Naive B cell (primary cell): ENCODE measurements at regions not wholly inside any gene's neighbourhood (a gene's known extent, or its start where the extent isn't known, plus 50 kb on each side); places are given as distances from the start of the nearest gene placed in this dataset.

ENCODE experiments used
- ATAC-seq, 2 donors: fragments of 150-1000 bp; cut with Tn5 transposase; 2 replicates each; pipeline ENCODE4 v1.10.0; 2021; ENCODE audit warnings: low read depth in 2 of 2, mild to moderate bottlenecking in 2 of 2, moderate library complexity in 2 of 2
- DNase-seq: peaks from one replicate; pipeline ENCODE4 v3.0.0; 2022
- H3K27ac Mint-ChIP-seq, 6 donors: one replicate each; pipeline ENCODE4 v1.8.0; 2020 to 2022; ENCODE audit warnings: mild to moderate bottlenecking in 6 of 6, mixed read lengths in 6 of 6, moderate library complexity in 5 of 6, inconsistent platforms in 2 of 6
- H3K27me3 Mint-ChIP-seq, 3 donors: one replicate each; pipeline ENCODE4 v1.8.0; 2021 to 2022; ENCODE audit warnings: mixed read lengths in 3 of 3, mild to moderate bottlenecking in 1 of 3
- H3K36me3 Mint-ChIP-seq, 2 donors: one replicate each; pipeline ENCODE4 v1.8.0; 2020 to 2022; ENCODE audit warnings: mixed read lengths in 2 of 2, inconsistent platforms in 1 of 2, mild to moderate bottlenecking in 1 of 2
- H3K4me1 Mint-ChIP-seq, 3 donors: one replicate each; pipeline ENCODE4 v1.8.0; 2020 to 2022; ENCODE audit warnings: mixed read lengths in 3 of 3, inconsistent platforms in 1 of 3, mild to moderate bottlenecking in 1 of 3, moderate library complexity in 1 of 3
- H3K4me3 Mint-ChIP-seq, 8 donors: one replicate each; pipeline ENCODE4 v1.8.0; 2020 to 2022; ENCODE audit warnings: mild to moderate bottlenecking in 8 of 8, mixed read lengths in 8 of 8, moderate library complexity in 8 of 8, inconsistent platforms in 2 of 8
- H3K9me3 Mint-ChIP-seq, 7 donors: one replicate each; pipeline ENCODE4 v1.8.0; 2020 to 2022; ENCODE audit warnings: mixed read lengths in 7 of 7, mild to moderate bottlenecking in 5 of 7, inconsistent platforms in 2 of 7, moderate library complexity in 1 of 7

DNA sequence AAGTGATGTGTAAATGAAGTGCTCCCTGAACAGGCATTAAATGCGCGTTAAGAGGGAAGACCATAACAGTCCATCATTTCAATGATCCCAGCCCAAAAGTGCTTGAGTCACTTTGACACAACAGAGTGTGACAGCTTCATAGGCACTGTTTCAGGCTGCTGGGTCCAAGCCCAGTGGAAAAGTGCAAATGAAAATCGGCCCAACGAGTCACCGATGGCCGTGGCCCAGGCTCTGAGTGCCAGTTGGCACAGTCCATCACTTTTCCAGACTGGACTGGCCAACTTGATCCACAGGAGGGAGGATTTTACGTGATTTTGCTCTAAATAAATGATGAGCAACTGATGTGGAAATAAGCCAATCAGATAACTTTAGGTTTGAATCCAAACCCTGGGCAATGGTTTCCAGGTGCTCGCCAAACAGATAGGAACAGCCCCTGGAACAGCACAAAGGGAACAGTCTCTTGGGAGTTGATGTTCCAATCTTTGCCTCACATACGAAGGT lies 114.0 kb downstream of the SP3 start:
- ATAC-seq (no peak), DNase-seq (no peak)
- Mint-ChIP-seq H3K4me1 (no peaks in the 10 kb centered on the region), H3K9me3 (peaks cover 0 to 11% (median 3%) of the 10 kb centered on the region in 7 donors), H3K27me3 (peaks cover 4 to 19% (median 9%) of the 10 kb centered on the region in 3 donors), H3K27ac (no peak overlapping the region), H3K4me3 (no peak overlapping the region), H3K36me3 (no peaks in the 10 kb centered on the region)

DNA sequence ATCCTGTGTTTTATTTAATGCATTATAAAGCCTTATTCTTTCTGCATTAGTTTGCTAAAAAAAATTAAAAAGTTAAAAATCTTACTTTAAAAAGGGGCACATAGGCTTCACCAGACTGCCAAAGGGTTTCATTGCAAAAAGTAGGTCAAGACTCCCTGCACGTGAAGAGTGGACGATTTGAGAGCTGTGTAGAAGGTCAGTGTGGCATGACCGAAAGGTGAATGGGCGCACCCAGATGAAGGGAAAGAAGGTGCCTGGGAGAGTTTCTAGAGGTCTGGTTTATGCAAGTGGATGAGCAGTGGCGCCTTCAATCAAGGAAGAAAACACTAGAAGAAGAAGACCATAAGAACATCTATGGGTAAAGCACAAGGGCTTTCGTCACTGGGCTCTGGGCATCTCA lies 111.0 kb downstream of the SP3 start:
- Mint-ChIP-seq H3K4me1 (peaks cover 0 to 8% (median 6%) of the 10 kb centered on the region in 3 donors), H3K36me3 (no peaks in the 10 kb centered on the region), H3K9me3 (no peaks in the 10 kb centered on the region), H3K27ac (no peak overlapping the region), H3K27me3 (peaks cover 0 to 11% (median 3%) of the 10 kb centered on the region in 3 donors), H3K4me3 (no peak overlapping the region)
- no peak for DNase-seq
- ATAC-seq = no peak

DNA sequence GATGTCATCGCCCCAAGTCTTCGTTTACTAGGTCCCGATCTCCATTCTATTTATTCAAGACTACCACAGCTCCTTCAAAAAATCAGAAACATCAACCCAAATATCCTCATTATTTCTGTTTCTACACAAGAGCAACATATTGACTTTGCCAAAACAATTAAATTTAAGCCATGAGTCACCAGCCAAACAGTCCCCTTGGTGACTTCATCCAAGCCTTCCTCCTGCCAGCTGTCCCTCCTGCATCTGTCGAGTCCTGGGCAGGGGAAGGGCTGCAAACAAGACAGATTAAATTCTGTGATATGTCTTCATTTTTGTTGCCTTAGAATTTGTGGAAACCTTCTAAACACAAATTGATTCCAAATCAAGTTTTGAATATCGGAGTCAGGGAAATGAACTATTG lies 110.3 kb downstream of the SP3 start:
- no peaks in the 10 kb centered on the region for H3K36me3 Mint-ChIP-seq
- no peak overlapping the region for H3K27ac Mint-ChIP-seq
- DNase-seq (no peak), ATAC-seq (no peak)
- no peaks in the 10 kb centered on the region for H3K9me3 Mint-ChIP-seq
- peaks cover 0 to 15% (median 0%) of the 10 kb centered on the region in 3 donors for H3K27me3 Mint-ChIP-seq
- peaks cover 0 to 11% (median 6%) of the 10 kb centered on the region in 3 donors for H3K4me1 Mint-ChIP-seq
- H3K4me3 Mint-ChIP-seq = no peak overlapping the region

DNA sequence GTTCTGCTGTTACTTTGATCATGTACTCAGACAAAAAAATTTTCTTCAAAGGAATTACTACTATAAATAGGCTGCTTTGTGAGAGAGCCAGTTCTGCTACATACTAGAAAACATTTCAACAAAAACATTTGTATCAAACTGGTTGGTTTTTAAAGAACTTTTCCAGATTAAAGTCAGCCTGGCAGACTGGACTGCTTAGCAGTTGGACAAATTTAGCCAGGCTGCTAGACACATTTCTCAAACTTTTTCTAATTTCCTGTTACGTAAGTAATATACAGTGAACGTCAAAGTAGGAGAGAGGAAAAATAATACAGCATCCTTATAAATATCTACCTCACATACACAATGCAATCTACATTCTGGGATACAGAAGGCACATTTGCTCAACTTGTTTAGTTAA lies 109.5 kb downstream of the SP3 start:
- no peaks in the 10 kb centered on the region for H3K9me3 Mint-ChIP-seq
- no peak for DNase-seq
- no peak overlapping the region for H3K27ac Mint-ChIP-seq
- ATAC-seq = no peak
- peaks cover 0 to 23% (median 3%) of the 10 kb centered on the region in 3 donors for H3K27me3 Mint-ChIP-seq
- H3K36me3 Mint-ChIP-seq = no peaks in the 10 kb centered on the region
- peaks cover 0 to 13% (median 6%) of the 10 kb centered on the region in 3 donors for H3K4me1 Mint-ChIP-seq
- no peak overlapping the region for H3K4me3 Mint-ChIP-seq
